ENCODE measurements at regions not wholly inside any gene's neighbourhood (a gene's known extent, or its start where the extent isn't known, plus 50 kb on each side); places are given as distances from the start of the nearest gene placed in this dataset.
"Not testable (repeated sequence)": the region's sequence is repeated elsewhere in the genome, so short reads cannot be mapped to it uniquely, and the experiment has no call there.

GRCh38 chr12:87059231-87059630, 803.0 kb upstream of the MGAT4C start:
- no peak for DNase-seq

- DNase-seq: no peak
Observed at GRCh38 chr12:87054226-87054625, 798.0 kb upstream of the MGAT4C start.

- peak; percentile 10 for DNase-seq
Observed at GRCh38 chr12:87051621-87052020, 795.4 kb upstream of the MGAT4C start.

GRCh38 chr12:87047691-87048090, 791.5 kb upstream of the MGAT4C start:
- no peak for DNase-seq

- no peak for DNase-seq
Observed at GRCh38 chr12:87039536-87039935, 783.3 kb upstream of the MGAT4C start.

- DNase-seq: no peak
Observed at GRCh38 chr12:87038098-87038497, 781.9 kb upstream of the MGAT4C start.

- no peak for DNase-seq
Observed at GRCh38 chr12:87025976-87026375, 769.8 kb upstream of the MGAT4C start.

- DNase-seq: no peak
Observed at GRCh38 chr12:87021400-87021799, 765.2 kb upstream of the MGAT4C start.

- peak; percentile 37 for DNase-seq
Observed at GRCh38 chr12:87020071-87020470, 763.9 kb upstream of the MGAT4C start.

- no peak for DNase-seq
Observed at GRCh38 chr12:87015352-87015751, 759.2 kb upstream of the MGAT4C start.

GRCh38 chr12:87008785-87009384, 752.7 kb upstream of the MGAT4C start:
- no peak for DNase-seq

- DNase-seq: no peak
Observed at GRCh38 chr12:87001102-87001501, 744.9 kb upstream of the MGAT4C start.

- no peak for DNase-seq
Observed at GRCh38 chr12:86985298-86985697, 729.1 kb upstream of the MGAT4C start.

GRCh38 chr12:86970595-86970994, 714.4 kb upstream of the MGAT4C start:
- DNase-seq: not testable (repeated sequence)

- DNase-seq: no peak
Observed at GRCh38 chr12:86959766-86960458, 703.7 kb upstream of the MGAT4C start.

GRCh38 chr12:86950444-86950843, 694.3 kb upstream of the MGAT4C start:
- peak; percentile 55 for DNase-seq

- DNase-seq: no peak
Observed at GRCh38 chr12:86950043-86950442, 693.9 kb upstream of the MGAT4C start.

GRCh38 chr12:86948851-86949250, 692.7 kb upstream of the MGAT4C start:
- DNase-seq: peak; percentile 23

GRCh38 chr12:86945685-86946196, 689.5 kb upstream of the MGAT4C start:
- DNase-seq: no peak

- DNase-seq: not testable (repeated sequence)
Observed at GRCh38 chr12:86944197-86944819, 688.1 kb upstream of the MGAT4C start.

GRCh38 chr12:86931714-86932113, 675.5 kb upstream of the MGAT4C start:
- no peak for DNase-seq

- no peak for DNase-seq
Observed at GRCh38 chr12:86929962-86930361, 673.8 kb upstream of the MGAT4C start.

GRCh38 chr12:86917121-86917520, 660.9 kb upstream of the MGAT4C start:
- DNase-seq: no peak

GRCh38 chr12:86914721-86915120, 658.5 kb upstream of the MGAT4C start:
- DNase-seq: peak; percentile 78

Data from NCI-H69 (cell line).